GM19455 (cell line): ENCODE measurements at regions not wholly inside any gene's neighbourhood (a gene's known extent, or its start where the extent isn't known, plus 50 kb on each side); places are given as distances from the start of the nearest gene placed in this dataset.
"Not testable (repeated sequence)": the region's sequence is repeated elsewhere in the genome, so short reads cannot be mapped to it uniquely, and the experiment has no call there.

Experiments
- ATAC-seq: cut with Tn5 transposase; IDR thresholded peaks from one replicate; pipeline ENCODE4 v1.9.1; 2021; ENCODE audit not compliant: unreplicated experiment

DNA sequence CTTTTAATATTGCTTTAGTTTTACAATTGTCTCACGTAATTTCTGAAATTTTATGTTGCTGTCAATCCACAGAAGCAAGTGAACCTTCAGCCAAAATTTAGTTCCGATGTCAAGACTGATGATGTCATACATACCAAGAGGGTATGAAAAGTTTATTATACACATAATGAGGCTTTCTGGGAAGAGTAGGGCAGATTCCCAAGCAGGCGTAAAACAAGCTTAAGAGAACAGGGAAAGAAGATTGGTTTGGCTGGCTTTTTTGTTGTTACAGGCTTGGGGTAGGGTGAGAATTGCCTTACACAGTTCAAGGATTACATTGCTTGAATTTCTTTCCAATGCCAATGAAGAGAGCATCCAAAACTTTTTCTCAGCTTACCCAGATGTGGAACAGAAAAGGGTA is 1962.9 kb upstream of the CDH6 start:
- ATAC-seq = no peak

DNA sequence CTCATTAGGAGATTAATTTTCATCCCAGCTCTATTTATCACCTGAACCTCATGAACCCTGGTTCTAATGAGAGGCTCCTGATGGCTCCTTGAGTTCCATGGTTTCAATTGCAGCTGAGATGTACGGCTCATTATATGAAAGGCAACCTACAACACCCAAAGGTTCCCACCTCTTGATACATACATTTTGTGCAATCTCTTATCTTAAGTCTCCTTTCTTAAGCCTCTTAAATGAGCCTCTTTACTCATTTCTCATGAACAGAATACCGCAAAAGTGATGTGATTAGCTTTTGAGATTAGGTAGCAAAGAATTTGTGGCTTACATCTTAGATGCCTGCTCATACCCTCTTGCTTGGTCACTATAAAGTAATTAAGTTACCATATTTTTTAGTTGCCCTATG is 1964.0 kb upstream of the CDH6 start:
- no peak for ATAC-seq

DNA sequence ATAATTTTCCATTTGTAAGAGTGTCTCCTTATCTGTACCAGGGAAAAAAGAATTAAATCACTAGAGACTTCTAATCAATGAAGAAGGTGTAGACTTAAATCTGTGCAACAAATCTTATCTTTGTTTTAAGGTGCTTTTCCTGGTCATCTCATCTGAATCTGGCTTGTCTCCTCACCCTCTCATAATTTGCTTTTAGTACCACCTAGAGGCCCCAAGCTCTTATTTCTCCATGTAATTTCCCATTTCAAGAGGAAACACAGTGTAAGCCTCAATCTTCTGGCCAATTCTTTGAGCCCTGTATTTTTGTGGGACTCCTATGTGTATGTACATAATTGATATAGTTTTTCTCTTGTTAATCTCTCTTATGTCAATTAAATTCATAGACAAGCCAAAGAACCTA is 1975.3 kb upstream of the CDH6 start:
- ATAC-seq = no peak

DNA sequence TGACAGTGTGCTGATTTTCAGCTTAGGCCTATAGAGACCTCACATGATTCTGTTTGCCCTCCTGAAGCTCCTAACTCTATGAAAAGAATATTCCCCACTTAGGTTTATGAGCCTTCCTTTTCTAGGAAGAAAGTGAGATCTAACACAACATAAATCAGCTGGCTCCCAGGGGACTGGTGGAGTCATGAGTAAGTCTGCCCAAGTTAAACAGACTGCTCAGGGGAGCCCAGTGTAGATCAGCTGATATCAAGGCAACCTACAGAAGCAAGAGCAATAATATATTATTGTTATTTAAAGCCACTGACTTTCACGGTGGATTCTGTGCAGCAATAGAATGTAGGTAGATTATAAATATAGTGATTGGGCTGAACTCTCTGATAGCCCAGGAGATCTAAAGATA is 1978.6 kb upstream of the CDH6 start:
- no peak for ATAC-seq

- ATAC-seq = no peak
Measured at GRCh38 chr5:29213475-29213874, 1980.0 kb upstream of the CDH6 start.

DNA sequence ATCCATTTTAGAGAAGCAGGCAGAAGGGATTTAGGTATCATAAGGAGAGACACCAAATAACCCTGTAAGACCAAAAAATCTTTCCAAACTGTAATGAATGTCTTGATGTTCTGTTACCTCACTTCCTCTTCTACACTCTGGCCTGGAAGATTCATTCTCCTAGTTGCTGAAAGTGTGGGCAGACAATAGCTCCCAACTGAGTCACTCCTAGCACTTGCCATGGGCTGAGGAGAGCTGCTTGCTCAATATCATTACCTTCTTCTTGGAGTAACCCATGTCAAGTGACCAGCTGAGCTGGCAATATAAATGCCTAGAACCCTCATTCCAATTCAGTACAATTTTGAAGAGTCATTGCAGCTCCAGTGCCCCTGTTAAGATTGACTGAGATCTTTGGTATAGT is 1985.5 kb upstream of the CDH6 start:
- no peak for ATAC-seq

DNA sequence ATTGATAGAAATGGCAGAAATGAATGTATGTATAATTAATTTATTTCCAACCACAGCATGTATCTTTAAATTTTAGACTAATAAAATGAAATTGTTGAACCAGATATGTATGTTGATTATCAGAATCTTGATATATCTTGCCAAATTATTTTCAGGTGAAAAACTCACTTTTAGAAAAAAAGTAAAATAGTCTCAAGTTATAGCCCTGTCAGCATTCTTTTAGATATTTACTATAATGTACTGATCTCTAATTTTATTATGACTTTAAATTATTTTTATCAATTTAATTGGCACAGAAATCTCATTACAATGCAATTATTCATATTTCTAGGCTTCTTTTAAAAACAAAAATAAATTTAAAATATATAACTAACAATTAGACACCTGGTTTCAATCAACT is 1990.4 kb upstream of the CDH6 start:
- ATAC-seq = no peak

- ATAC-seq = no peak
Measured at GRCh38 chr5:29197631-29198454, 1995.6 kb upstream of the CDH6 start.

DNA sequence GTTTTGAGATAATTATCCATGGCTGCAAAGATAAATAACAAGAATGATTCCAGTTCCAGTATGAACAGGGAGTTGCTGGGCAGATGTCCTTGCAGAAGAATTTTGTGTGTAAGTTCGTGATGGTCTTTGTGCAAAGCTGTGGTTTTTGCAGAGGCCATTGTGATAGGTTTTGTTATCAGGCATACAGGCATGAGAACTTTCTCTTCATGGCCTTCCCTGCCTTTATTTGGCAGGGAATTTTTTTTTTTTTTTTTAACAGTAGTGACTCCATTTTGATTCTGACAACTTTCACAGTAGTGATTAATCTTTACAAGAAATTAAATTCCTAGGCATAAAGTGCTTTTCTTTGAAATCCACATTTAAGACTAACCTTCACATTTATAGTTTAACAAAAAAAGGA is 1999.5 kb upstream of the CDH6 start:
- no peak for ATAC-seq

DNA sequence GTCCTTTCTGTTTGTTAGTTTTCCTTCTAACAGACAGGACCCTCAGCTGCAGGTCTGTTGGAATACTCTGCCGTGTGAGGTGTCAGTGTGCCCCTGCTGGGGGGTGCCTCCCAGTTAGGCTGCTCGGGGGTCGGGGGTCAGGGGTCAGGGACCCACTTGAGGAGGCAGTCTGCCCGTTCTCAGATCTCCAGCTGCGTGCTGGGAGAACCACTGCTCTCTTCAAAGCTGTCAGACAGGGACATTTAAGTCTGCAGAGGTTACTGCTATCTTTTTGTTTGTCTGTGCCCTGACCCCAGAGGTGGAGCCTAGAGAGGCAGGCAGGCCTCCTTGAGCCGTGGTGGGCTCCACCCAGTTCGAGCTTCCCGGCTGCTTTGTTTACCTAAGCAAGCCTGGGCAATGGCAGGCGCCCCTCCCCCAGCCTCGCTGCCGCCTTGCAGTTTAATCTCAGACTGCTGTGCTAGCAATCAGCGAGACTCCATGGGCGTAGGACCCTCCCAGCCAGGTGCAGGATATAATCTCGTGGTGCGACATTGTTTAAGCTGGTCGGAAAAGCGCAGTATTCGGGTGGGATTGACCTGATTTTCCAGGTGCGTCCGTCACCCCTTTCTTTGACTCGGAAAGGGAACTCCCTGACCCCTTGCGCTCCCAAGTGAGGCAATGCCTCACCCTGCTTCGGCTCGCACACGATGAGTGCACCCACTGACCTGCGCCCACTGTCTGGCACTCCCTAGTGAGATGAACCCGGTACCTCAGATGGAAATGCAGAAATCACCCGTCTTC is 2002.0 kb upstream of the CDH6 start:
- not testable (repeated sequence) for ATAC-seq

DNA sequence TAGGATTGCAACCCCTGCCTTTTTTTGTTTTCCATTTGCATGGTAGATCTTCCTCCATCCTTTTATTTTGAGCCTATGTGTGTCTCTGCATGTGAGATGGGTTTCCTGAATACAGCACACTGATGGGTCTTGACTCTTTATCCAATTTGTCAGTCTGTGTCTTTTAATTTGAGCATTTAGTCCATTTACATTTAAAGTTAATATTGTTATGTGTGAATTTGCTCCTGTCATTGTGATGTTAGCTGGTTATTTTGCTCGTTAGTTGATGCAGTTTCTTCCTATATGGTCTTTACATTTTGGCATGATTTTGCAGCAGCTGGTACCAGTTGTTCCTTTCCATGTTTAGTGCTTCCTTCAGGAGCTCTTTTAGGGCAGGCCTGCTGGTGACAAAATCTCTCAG is 2003.1 kb upstream of the CDH6 start:
- ATAC-seq = not testable (repeated sequence)

DNA sequence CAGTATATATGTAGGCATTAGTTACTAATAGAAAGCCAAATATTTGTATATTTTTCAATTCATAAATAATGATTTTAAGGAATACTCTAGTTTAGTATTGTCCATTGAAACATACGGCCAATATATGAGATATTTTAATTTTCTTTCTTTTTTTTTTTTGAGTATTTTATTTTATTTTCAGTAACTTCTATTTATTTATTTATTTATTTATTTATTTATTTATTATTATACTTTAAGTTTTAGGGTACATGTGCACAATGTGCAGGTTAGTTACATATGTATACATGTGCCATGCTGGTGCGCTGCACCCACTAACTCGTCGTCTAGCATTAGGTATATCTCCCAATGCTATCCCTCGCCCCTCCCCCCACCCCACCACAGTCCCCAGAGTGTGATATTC is 2007.1 kb upstream of the CDH6 start:
- ATAC-seq = not testable (repeated sequence)

DNA sequence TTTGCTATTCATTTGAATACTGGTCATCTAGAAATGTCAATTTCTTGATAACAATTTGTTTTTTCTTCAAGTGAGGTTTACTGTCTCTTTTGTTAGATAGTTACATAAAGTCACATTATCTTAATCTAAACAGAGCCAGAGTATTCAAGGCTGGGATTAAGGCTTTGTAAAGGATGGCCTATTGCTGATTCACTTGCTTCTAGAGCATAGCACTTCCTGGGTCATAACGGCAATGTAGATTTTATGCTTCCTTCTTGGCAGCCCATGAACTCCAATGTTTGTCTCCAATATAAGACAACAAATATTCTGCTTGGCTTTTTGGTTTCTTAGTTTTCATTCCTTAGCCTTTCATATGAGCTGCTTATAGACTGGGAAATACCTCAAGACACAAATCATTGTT is 2007.9 kb upstream of the CDH6 start:
- ATAC-seq = no peak

DNA sequence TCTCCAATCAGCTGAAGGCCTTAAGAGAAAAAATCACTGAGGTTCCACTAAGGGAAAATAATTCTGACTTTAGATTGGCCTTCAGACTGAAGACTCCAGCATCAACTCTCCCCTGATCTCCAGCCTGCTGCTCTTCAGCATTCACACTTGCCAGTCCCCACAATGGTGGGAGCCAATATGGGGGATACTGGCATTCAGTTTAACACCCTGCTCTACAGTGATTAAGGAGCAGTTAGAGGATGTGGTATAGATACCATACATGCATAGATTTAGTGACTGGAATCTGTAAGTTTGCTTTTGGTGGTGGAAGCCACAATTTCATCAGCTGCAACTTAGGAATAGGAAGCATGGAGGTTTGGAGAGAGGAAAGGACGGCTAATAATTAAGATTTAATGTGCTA is 2017.7 kb upstream of the CDH6 start:
- ATAC-seq = no peak

GRCh38 chr5:29170599-29170998 is 2022.9 kb upstream of the CDH6 start:
- no peak for ATAC-seq

DNA sequence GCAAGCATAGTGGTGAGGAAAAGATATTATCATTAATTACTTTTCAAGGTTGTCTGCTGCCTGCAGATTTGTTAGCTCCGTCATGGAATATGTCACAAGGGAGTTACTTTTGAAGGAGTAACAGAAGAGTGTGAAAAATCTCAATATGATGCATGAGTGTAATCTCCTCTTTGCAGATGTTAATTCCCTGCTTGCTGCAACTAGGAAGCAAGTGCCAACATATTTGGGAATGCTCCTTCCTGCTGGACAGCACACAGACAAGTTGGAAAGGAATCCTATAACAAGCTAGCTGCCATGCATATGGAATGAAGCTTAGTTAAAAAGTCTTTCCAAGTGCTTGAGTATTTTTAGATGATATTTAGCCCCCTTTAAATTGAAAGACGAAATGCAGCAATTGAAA is 2023.6 kb upstream of the CDH6 start:
- no peak for ATAC-seq

DNA sequence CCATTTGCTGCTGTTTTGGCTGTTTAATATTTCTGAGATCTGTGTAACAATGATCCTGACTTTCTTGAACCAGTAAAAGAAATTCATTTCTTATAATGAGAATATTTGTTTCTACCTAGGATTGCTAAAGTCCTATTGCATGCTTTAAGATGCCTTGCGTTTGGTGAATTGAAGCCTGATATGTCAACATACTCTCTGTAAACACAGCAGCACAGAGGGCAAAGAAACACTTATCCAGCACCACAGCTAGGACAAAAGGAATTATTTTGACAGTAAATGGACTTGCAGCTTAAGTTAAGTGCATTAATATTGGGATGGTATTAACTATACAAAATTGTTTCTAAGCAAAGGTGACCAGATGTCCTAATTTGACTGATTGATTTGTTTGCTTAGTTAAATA is 2031.2 kb upstream of the CDH6 start:
- ATAC-seq = no peak

DNA sequence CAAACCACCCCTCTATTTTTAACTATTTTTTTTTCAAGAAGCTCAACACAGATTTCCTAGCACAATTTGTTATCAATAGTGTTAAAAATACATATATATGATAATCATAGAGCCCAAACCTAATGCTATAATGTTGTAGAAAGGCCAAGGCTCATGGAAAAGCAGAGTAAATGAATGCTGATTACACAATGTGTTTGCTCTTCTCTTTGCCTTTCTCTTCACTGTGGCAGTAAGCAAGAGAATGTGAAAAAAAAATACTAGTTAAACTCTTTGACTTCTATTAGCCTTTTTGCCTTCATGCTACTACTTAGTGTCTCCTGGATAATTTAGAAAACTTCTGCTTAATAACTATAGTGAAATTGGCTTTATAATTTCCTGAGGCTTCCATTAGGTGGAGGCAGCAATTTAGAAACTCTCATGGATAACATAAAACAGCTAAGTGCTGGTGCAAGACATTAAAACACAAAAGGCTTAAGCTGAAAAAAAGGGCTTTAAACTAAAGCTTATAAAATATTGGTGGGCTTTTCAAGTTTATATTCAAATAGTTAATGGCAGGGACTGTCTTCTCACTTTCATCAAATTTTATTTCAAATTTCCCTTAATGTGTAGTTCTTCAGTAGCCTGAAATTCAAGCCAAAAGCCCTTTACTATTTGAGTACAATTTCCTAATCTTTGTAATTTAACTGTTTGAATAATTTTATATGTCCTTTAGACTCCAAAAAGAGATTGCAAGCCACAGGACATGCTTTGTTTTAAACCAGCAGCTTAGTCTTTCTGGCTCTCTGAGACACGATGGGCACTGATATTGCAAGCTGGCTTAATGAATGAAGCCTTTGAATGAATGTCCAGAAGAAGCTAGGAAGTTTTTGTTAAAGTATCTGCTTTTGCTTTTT is 2031.8 kb upstream of the CDH6 start:
- ATAC-seq = no peak

GRCh38 chr5:29157975-29158374 is 2035.5 kb upstream of the CDH6 start:
- ATAC-seq = no peak

DNA sequence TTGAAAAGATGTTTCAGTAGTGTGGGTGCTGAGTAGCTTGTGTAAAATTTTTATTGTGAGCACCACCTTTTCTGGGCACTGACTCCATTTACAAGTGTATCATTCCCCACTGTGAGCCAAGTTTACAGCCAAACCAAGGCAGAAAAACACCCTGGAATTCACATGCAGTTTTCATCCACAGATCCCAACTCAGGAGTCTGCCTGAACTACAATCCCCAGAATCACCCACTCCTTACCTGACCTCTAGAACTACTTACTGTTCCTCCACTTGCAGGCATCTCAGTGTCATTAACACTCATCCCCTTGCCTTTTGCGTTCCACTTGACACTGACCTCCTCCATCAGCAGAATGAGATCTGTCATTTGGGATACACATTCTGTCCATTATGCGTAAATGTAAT is 2042.6 kb upstream of the CDH6 start:
- no peak for ATAC-seq

DNA sequence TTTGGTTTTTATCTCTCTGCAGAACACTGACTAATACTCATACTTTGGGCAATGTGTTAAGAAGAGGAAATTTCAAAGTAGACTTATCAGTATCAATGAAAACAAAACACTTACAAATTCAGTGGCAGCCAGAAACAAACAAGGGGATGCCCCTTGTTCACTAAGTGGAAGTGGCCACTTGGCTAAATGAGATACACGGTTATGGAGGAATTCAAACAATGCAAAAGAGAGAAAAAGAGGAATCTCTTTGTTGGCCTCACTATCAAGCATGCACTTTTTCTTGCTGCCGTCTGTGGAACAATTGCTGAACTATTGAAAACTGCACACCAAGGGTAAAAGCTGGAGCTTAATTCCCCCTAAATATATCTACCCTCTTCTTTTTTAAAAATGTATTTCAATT is 2044.9 kb upstream of the CDH6 start:
- ATAC-seq = no peak

DNA sequence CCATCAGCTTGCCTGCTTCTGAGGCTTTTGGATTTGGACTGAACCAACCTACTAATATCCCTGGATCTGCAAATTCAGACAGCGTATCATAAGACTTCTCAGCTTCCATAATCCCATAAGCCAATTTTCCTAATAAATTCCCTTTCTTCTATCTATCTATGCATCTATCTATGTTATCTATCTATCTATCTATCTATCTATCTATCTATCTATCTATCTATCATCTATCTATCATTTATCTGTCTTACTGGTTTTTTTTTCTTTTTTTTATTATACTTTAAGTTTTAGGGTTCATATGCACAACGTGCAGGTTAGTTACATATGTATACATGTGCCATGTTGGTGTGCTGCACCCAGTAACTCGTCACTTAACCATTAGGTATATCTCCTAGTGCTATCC is 2045.4 kb upstream of the CDH6 start:
- ATAC-seq = no peak
